GM23248 (cell line): ENCODE measurements at regions not wholly inside any gene's neighbourhood (a gene's known extent, or its start where the extent isn't known, plus 50 kb on each side); places are given as distances from the start of the nearest gene placed in this dataset.
"Not testable (repeated sequence)": the region's sequence is repeated elsewhere in the genome, so short reads cannot be mapped to it uniquely, and the experiment has no call there.

ENCODE experiments used
- DNase-seq: peaks from one replicate; pipeline ENCODE4 v3.0.0-alpha.2; 2015
- H2AFZ ChIP-seq: fragments of 200-600 bp; sonication (generic); 2 replicates; pipeline ENCODE4 v1.6.1; 2016; ENCODE audit warnings: antibody characterized with exemption
- H3F3A ChIP-seq: fragments of 200-600 bp; sonication (generic); 2 replicates; pipeline ENCODE4 v1.6.1; 2016; ENCODE audit warnings: mild to moderate bottlenecking, antibody characterized with exemption, mixed run types; ENCODE audit not compliant: insufficient read depth
- H3K27ac ChIP-seq: fragments of 200-600 bp; sonication (generic); 2 replicates; pipeline ENCODE4 v1.5.1; 2016; ENCODE audit warnings: mild to moderate bottlenecking
- H3K27me3 ChIP-seq: fragments of 200-600 bp; sonication (generic); replicated peaks from 2 replicates; pipeline ENCODE4 v1.6.1; 2016; ENCODE audit warnings: mild to moderate bottlenecking; ENCODE audit not compliant: insufficient read depth
- H3K36me3 ChIP-seq: fragments of 200-600 bp; sonication (generic); 2 replicates; pipeline ENCODE4 v1.6.1; 2016; ENCODE audit warnings: low read depth, mild to moderate bottlenecking
- H3K4me1 ChIP-seq: fragments of 200-600 bp; sonication (generic); 2 replicates; pipeline ENCODE4 v1.6.1; 2016; ENCODE audit warnings: mild to moderate bottlenecking; ENCODE audit not compliant: insufficient read depth
- H3K4me2 ChIP-seq: fragments of 200-600 bp; sonication (generic); one replicate; pipeline ENCODE4 v1.6.1; 2016; ENCODE audit warnings: mild to moderate bottlenecking; ENCODE audit not compliant: unreplicated experiment
- H3K4me3 ChIP-seq: fragments of 200-600 bp; sonication (generic); 2 replicates; pipeline ENCODE4 v1.5.1; 2016; ENCODE audit warnings: mild to moderate bottlenecking
- H3K79me2 ChIP-seq: fragments of 200-600 bp; sonication (generic); 2 replicates; pipeline ENCODE4 v1.6.1; 2016; ENCODE audit warnings: mild to moderate bottlenecking; ENCODE audit not compliant: insufficient read depth
- H3K9ac ChIP-seq: fragments of 200-600 bp; sonication (generic); 2 replicates; pipeline ENCODE4 v1.6.1; 2016; ENCODE audit warnings: mild to moderate bottlenecking
- H3K9me2 ChIP-seq: fragments of 200-600 bp; sonication (generic); 2 replicates; pipeline ENCODE4 v1.6.1; 2016; ENCODE audit warnings: mixed run types, mild to moderate bottlenecking, moderate library complexity; ENCODE audit not compliant: insufficient read depth
- H3K9me3 ChIP-seq: fragments of 200-600 bp; sonication (generic); one replicate; pipeline ENCODE4 v1.6.1; 2017; ENCODE audit warnings: low read depth
- H4K20me1 ChIP-seq: fragments of 200-600 bp; sonication (generic); 2 replicates; pipeline ENCODE4 v1.6.0; 2016; ENCODE audit not compliant: insufficient read depth
- EZH2 ChIP-seq: fragments of 200-600 bp; sonication (generic); IDR thresholded peaks from 2 replicates; pipeline ENCODE4 v1.6.1; 2018; ENCODE audit warnings: antibody characterized with exemption, mild to moderate bottlenecking; ENCODE audit not compliant: insufficient read depth, poor library complexity, severe bottlenecking
- EZH2phosphoT487 ChIP-seq: fragments of 200-600 bp; sonication (generic); IDR thresholded peaks from 2 replicates; pipeline ENCODE4 v1.6.1; 2018; ENCODE audit warnings: antibody characterized with exemption, moderate library complexity, mild to moderate bottlenecking, low read depth; ENCODE audit not compliant: insufficient read depth
- WGBS, 2 experiments: methylation state at CpG; one replicate each; pipeline ENCODE4 v1.1.6; 2015 to 2017; ENCODE audit warnings: low lambda C conversion rate in 2 of 2, low coverage in 1 of 2; ENCODE audit errors: missing lambda C conversion rate in 2 of 2; 5-methylcytosine and 5-hydroxymethylcytosine counted together
- in situ Hi-C: fragments of 300-500 bp; cut with MboI; formaldehyde crosslinking; loops from 2 replicates; pipeline ENCODE4 v1.15.0; 2020

- WGBS, 2 experiments: 0 to 50% methylated on average over 1 to 2 of the region's 2 CpGs
- H2AFZ ChIP-seq: no peak overlapping the region; the same call in 1 of the 2 replicates
- H3K9ac ChIP-seq: peak overlapping the region; percentile 70
- in situ Hi-C loops: no loop called here
- TF ChIP-seq EZH2phosphoT487 (no peak), EZH2 (no peak)
- no peaks in the 10 kb centered on the region for H3K9me3 ChIP-seq
- peaks cover 12% of the 10 kb centered on the region for H3F3A ChIP-seq
- H3K79me2 ChIP-seq: no peaks in the 10 kb centered on the region
- H3K9me2 ChIP-seq: no peaks in the 10 kb centered on the region
- H3K27ac ChIP-seq: peak overlapping the region; percentile 98
- peaks cover 12% of the 10 kb centered on the region for H3K4me1 ChIP-seq
- DNase-seq: peak; percentile 94
- no peaks in the 10 kb centered on the region for H3K27me3 ChIP-seq
- peak overlapping the region; percentile 59 for H3K4me2 ChIP-seq
- no peaks in the 10 kb centered on the region for H4K20me1 ChIP-seq
- peak overlapping the region; percentile 13; the same call in 1 of the 2 replicates for H3K4me3 ChIP-seq
- H3K36me3 ChIP-seq: no peaks in the 10 kb centered on the region
Observed at GRCh38 chr6:100202417-100203194, 208.6 kb upstream of the MCHR2 start.

- H3K79me2 ChIP-seq, H3K4me1 ChIP-seq, H3K27me3 ChIP-seq, H3K9me2 ChIP-seq, DNase-seq, H3K9ac ChIP-seq, H3K4me3 ChIP-seq, H3K9me3 ChIP-seq, H4K20me1 ChIP-seq, H3K36me3 ChIP-seq, H2AFZ ChIP-seq, in situ Hi-C loops, H3K27ac ChIP-seq, H3F3A ChIP-seq, H3K4me2 ChIP-seq: not testable (repeated sequence)
- 91 to 95% methylated on average over 33 to 35 of the region's 37 CpGs for WGBS, 2 experiments
Observed at GRCh38 chr6:100196214-100196982, 202.4 kb upstream of the MCHR2 start.

GRCh38 chr6:100195244-100195643, 201.2 kb upstream of the MCHR2 start:
- H3K9me2 ChIP-seq, H4K20me1 ChIP-seq, H3K4me1 ChIP-seq, DNase-seq, H3K27me3 ChIP-seq, in situ Hi-C loops, H3K4me3 ChIP-seq, H3K9ac ChIP-seq, H3K4me2 ChIP-seq, H3K27ac ChIP-seq, H3K36me3 ChIP-seq, H3K9me3 ChIP-seq, H2AFZ ChIP-seq, H3K79me2 ChIP-seq, H3F3A ChIP-seq: not testable (repeated sequence)
- WGBS, 2 experiments: 69 to 76% methylated on average over 2 of the region's 2 CpGs

GRCh38 chr6:100194535-100194934, 200.5 kb upstream of the MCHR2 start:
- H3K4me3 ChIP-seq: no peak overlapping the region
- H3K36me3 ChIP-seq: no peaks in the 10 kb centered on the region
- no peaks in the 10 kb centered on the region for H3K27me3 ChIP-seq
- 22 to 27% methylated on average over 3 of the region's 3 CpGs for WGBS, 2 experiments
- no peak overlapping the region for H3K27ac ChIP-seq
- TF ChIP-seq EZH2phosphoT487: no peak
- no peak for TF ChIP-seq EZH2
- H2AFZ ChIP-seq: peak overlapping the region; percentile 54
- H3K9me2 ChIP-seq: no peaks in the 10 kb centered on the region
- no peak overlapping the region for H3K9ac ChIP-seq
- H3K9me3 ChIP-seq: no peaks in the 10 kb centered on the region
- DNase-seq: peak; percentile 10
- H3F3A ChIP-seq: no peaks in the 10 kb centered on the region
- in situ Hi-C loops: no loop called here
- H4K20me1 ChIP-seq: no peaks in the 10 kb centered on the region
- H3K4me2 ChIP-seq: peak overlapping the region; percentile 1
- peaks cover 9% of the 10 kb centered on the region; the same call in 1 of the 2 replicates for H3K4me1 ChIP-seq
- H3K79me2 ChIP-seq: no peaks in the 10 kb centered on the region
